DMS153 treated with DMSO at 0.1 percent for 48 hours (cell line): ENCODE measurements at regions not wholly inside any gene's neighbourhood (a gene's known extent, or its start where the extent isn't known, plus 50 kb on each side); places are given as distances from the start of the nearest gene placed in this dataset.
A peak's percentile ranks its signal among the peaks of the same experiment; 100 is the strongest.

Experiments
- DNase-seq: peaks from one replicate; lab custom pipeline; 2025; ENCODE audit not compliant: unreplicated experiment; lab: John Stamatoyannopoulos, UW

DNA sequence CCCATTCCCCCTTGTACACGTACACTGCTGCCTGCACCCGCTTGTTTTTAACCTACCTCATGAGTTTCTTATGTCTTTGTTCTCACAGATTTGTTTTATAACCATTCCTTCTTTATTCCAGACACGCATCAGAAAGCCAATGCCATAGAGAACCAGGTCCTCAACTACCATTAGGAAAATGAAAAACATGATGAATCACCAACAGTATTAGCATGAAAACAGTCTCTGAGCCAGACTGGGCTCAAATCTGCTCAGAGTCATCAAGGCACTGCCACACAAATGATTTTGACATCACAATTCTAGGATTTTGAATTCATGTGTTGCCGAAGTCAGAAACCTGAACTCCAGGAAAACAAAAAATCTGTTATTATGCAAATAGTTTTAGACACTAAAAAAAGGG is 394.1 kb upstream of the GRIA1 start:
- DNase-seq: no peak

GRCh38 chr5:153099328-153099727 is 391.1 kb upstream of the GRIA1 start:
- no peak for DNase-seq

- no peak for DNase-seq
These were observed 389.0 kb upstream of the GRIA1 start for GRCh38 chr5:153101235-153102180.

- no peak for DNase-seq
These were observed 373.6 kb upstream of the GRIA1 start for GRCh38 chr5:153116916-153117315.

DNA sequence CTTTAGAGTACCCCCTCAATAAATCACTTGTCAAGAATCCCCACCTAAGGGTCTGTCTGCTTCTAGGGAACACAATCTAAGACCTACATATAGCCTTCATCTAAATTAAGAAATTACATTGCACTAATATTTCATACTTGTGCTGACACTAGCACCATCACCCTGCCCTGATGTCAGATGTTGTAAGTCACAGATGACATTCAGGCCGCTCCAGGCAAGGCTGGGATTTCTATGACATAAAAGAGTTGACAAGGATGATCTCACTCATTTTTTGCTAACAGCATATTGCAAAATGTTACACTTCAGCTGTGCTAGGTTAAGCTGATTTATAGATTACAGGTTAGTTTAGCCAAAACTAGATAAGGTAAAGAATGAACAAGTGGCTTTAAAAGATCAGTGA is 372.5 kb upstream of the GRIA1 start:
- no peak for DNase-seq

DNA sequence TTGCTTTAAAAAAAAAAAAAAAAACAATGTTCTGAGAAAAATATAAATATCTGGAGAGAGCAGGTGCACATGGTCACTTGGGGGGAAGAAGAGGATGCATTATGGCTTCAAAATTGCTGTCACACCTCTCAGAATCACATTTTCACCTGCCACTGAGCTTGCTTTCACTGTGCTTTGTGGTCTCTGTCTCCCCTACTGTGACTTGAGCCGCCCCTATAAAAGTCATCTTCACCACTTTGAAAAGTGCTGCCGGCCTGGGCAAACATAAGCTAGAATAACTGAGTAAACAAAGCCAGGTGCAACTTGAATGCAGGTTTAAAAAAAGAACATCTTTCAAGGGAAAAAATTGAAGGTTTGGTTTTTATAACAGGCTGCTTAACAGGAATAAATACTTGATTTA is 368.1 kb upstream of the GRIA1 start:
- DNase-seq: peak; percentile 70

- no peak for DNase-seq
These were observed 360.2 kb upstream of the GRIA1 start for GRCh38 chr5:153130296-153130695.

DNA sequence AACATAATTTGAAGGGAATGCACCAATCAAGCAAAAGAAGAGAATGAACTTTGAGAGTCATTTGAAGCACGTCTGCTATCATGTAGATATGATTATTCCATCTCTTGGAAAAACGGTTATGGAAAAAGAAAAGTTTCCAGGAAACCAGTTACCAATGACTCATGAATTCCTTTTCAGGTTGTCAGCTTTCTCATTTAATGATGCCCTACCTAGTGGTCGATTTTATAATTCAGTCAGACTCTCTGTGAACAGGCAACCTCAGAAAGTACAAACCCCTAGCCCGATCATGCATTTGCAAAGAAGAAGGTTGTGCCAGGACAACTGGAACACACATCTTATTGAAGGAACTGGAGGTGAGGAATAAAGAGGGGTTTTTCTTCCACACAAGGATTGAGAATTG is 355.1 kb upstream of the GRIA1 start:
- no peak for DNase-seq

GRCh38 chr5:153136910-153137614 is 353.4 kb upstream of the GRIA1 start:
- DNase-seq: no peak

- DNase-seq: peak; percentile 27
These were observed 342.4 kb upstream of the GRIA1 start for GRCh38 chr5:153147891-153148623.

DNA sequence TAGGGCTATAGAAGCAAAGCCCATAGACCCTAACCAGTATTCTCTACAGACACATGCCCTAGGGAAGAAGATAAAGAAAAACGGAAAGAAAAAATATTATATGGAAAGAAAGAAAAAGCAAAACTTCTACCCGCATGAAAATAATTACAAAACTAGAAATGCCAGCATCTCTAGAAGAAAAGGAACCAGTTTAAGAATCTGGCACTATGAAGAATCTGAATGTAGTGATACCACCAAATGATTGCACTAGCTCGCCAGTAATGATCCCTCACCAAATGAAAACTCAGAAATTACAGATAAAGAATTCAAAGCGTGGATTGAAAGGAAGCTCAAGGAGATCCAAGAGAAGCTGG is 341.9 kb upstream of the GRIA1 start:
- DNase-seq: no peak

- no peak for DNase-seq
These were observed 338.9 kb upstream of the GRIA1 start for GRCh38 chr5:153151558-153151957.

DNA sequence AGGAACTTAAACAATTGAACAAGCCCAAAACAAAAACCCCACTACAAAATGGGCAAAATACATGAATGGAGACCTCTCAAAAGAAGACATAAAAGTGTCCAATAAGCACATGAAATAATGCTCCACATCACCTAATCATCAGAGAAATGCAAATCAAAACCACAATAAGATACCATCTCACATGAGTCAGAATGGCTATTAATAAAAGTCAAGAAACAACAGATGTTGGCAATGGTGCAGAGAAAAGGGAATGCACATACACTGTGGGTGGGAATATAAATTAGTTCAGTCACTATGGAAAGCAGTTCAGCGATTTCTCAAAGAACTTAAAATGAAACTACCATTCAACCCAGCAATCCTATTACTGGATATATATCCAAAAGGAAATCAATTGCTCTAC is 337.4 kb upstream of the GRIA1 start:
- DNase-seq: no peak

GRCh38 chr5:153157156-153157555 is 333.3 kb upstream of the GRIA1 start:
- DNase-seq: no peak

DNA sequence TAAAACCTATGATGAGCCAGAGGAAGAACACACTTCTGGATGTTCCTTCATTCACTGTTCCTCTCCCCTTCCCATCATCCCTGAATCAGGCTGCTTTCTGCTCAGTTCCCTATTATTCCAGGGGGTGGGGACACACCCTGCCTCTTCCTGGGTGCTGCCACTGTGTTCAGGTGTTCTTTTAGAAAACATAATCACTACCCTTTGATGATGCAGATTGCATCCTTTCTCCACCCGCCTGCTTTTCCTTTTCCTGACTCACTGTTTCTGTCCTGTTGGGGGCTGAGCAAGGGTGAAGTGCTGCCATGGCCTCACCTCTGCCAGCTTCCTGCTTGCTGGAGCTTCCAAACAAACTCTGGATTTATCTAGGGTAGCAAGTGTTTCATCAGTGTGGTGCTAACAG is 331.9 kb upstream of the GRIA1 start:
- DNase-seq: no peak

DNA sequence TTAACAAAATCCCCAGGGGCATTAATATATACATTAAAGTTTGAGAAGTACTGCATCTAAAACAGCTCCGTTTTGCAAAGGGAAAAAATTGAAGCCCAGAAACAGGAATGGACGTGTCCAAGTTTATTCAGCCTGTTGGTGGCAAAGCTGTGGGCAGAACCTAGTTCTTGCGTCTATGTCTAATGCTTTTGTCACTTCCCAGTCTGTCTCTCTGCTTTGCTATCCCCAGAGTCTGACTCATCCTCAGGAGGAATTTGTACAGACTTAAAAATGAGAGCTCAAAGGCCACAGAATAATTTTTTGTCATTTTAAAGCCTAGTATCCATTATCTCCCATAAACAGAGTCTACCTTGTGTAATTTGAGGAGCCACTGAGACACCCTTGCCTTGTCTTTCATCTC is 330.9 kb upstream of the GRIA1 start:
- DNase-seq: no peak

- DNase-seq: no peak
These were observed 322.2 kb upstream of the GRIA1 start for GRCh38 chr5:153168241-153168640.

DNA sequence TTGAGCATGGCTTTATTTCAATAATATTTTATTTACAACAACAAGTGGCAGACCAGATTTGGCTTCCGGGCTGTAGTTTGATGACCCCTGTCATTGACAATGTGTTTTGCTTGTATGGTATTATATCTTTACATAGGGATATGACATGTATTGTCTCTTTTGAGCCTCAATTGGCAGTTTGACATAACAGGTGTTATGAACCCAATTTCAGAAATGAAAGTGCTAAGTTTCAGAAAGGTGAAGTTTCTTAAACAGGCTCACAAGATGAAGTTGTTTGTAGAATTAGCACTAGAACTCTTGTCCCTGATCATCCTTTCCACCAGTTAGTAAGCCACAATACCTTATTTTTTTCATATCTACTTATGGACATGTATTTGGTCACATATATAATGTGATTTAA is 303.0 kb upstream of the GRIA1 start:
- no peak for DNase-seq

DNA sequence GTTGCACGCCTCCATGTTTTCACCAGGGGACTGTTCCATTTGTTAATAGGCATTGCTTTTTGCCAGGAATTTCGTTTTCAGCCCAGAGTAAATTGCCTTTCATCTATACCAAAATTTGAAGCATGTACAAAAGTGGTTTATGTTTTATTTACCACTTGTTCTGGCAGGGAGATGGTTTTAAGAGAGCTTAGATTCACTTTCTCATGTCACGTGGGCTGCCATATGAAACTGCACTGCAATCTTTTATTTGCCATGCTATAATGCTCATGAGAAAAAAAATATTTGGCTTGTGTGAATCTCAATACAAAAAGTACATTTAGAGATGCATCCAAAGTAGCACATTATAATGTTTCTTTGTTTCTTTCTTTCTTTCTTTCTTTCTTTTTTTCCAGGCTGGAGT is 284.1 kb upstream of the GRIA1 start:
- no peak for DNase-seq

GRCh38 chr5:153209016-153209415 is 281.5 kb upstream of the GRIA1 start:
- DNase-seq: no peak

GRCh38 chr5:153209687-153210086 is 280.8 kb upstream of the GRIA1 start:
- DNase-seq: no peak

DNA sequence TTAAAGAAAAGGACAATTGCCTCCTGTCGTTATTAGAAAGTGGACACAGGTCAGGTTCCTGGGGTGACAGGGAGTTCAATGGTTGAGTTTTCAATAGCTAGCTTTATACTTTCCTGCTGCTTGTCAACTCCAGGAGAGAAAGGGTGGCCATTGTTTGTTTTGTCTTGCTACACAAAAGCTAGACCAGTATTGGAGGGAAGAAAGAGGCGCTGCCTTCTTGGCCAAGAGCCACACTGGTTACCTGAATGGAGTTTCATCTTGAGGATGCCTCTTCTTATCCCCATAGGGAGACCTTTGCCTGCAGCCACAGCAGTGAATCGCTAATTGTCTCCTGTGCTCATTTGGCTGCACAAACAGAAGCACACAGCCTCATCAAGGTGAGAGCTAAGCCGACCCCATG is 279.4 kb upstream of the GRIA1 start:
- DNase-seq: no peak
